H1 (cell line): ENCODE measurements at regions not wholly inside any gene's neighbourhood (a gene's known extent, or its start where the extent isn't known, plus 50 kb on each side); places are given as distances from the start of the nearest gene placed in this dataset.

ENCODE experiments used
- CTCF ChIA-PET: fragments of 300-600 bp; sonication (Branson Sonifier 250); formaldehyde crosslinking; loops from one replicate; lab custom pipeline; 2021; ENCODE audit not compliant: partially characterized antibody; lab: Charles Lee
- POLR2A ChIA-PET: fragments of 300-600 bp; sonication (Branson Sonifier 250); formaldehyde crosslinking; loops from one replicate; lab custom pipeline; 2021; ENCODE audit warnings: inconsistent platforms; ENCODE audit not compliant: partially characterized antibody; lab: Charles Lee
- DNase-seq, 2 experiments: peaks; one replicate each; pipeline versions ENCODE4 v3.0.0 to v3.0.0-alpha.2; 2010 to 2022; ENCODE audit warnings: low spot score in 2 of 2, low read depth in 1 of 2, mixed read lengths in 1 of 2
- FAIRE-seq: peaks from 2 replicates; lab custom pipeline; 2011; peaks lifted over from hg19 to GRCh38; lab: Jason Lieb, UNC
- H2AFZ ChIP-seq: 2 replicates; pipeline ENCODE4 v1.8.1; 2012; ENCODE audit warnings: low read length, inconsistent platforms
- H2AK5ac ChIP-seq: 2 replicates; pipeline ENCODE4 v1.6.1; 2013; ENCODE audit warnings: low read depth, low read length
- H2BK120ac ChIP-seq: replicated peaks from 2 replicates; pipeline ENCODE3; 2013; ENCODE audit warnings: low read depth, low read length, inconsistent platforms
- H2BK12ac ChIP-seq: 2 replicates; pipeline ENCODE4 v1.6.1; 2013; ENCODE audit warnings: low read depth, low read length
- H2BK15ac ChIP-seq: 2 replicates; pipeline ENCODE4 v1.6.1; 2013; ENCODE audit warnings: low read length
- H2BK20ac ChIP-seq: 2 replicates; pipeline ENCODE4 v1.6.1; 2013; ENCODE audit warnings: low read length
- H2BK5ac ChIP-seq: 2 replicates; pipeline ENCODE4 v1.6.1; 2013; ENCODE audit warnings: low read depth, low read length
- H3K14ac ChIP-seq: 2 replicates; pipeline ENCODE4 v1.6.1; 2013; ENCODE audit warnings: inconsistent platforms; ENCODE audit not compliant: insufficient read length
- H3K18ac ChIP-seq: 2 replicates; pipeline ENCODE4 v1.6.1; 2013; ENCODE audit warnings: low read length; ENCODE audit errors: extremely low read depth
- H3K23ac ChIP-seq: 2 replicates; pipeline ENCODE4 v1.6.1; 2013; ENCODE audit warnings: inconsistent platforms; ENCODE audit not compliant: insufficient read length
- H3K23me2 ChIP-seq: 2 replicates; pipeline ENCODE4 v1.6.1; 2013; ENCODE audit warnings: low read depth, low read length
- H3K27ac ChIP-seq: 2 replicates; pipeline ENCODE4 v1.6.1; 2011; ENCODE audit warnings: low read depth, low read length, inconsistent platforms
- H3K27me3 ChIP-seq, 4 experiments: replicated peaks in 1 of 4; 1 replicate in 1 of 4; 2 replicates in 3 of 4; pipeline versions ENCODE4 v1.6.1 to v1.8.1; 2011 to 2013; ENCODE audit warnings: low read length in 3 of 4, mild to moderate bottlenecking in 3 of 4, inconsistent platforms in 2 of 4, mixed read lengths in 2 of 4, moderate library complexity in 1 of 4; ENCODE audit not compliant: control insufficient read depth in 3 of 4, insufficient read depth in 3 of 4; ENCODE audit errors: extremely low read depth in 1 of 4
- H3K36me3 ChIP-seq, 4 experiments: 2 replicates each; pipeline versions ENCODE4 v1.6.1 to v1.8.1; 2011 to 2013; ENCODE audit warnings: mild to moderate bottlenecking in 4 of 4, low read length in 3 of 4, moderate library complexity in 2 of 4, control low read depth in 1 of 4, inconsistent platforms in 1 of 4; ENCODE audit not compliant: insufficient read depth in 4 of 4, control insufficient read depth in 2 of 4
- H3K4ac ChIP-seq: replicated peaks from 2 replicates; pipeline ENCODE3; 2013; ENCODE audit warnings: low read length, low read depth, mixed read lengths, inconsistent platforms; ENCODE audit not compliant: insufficient read length
- H3K4me1 ChIP-seq, 4 experiments: replicated peaks in 1 of 4; 1 replicate in 1 of 4; 2 replicates in 3 of 4; pipeline versions ENCODE4 v1.6.1 to v1.8.1; 2011 to 2013; ENCODE audit warnings: low read length in 3 of 4, inconsistent platforms in 2 of 4, mixed read lengths in 1 of 4; ENCODE audit not compliant: insufficient read depth in 4 of 4, control insufficient read depth in 3 of 4
- H3K4me2 ChIP-seq, 2 experiments: 2 replicates each; pipeline versions ENCODE4 v1.6.1 to v1.8.1; 2011 to 2013; ENCODE audit warnings: low read depth in 2 of 2, low read length in 2 of 2, control low read depth in 1 of 2, inconsistent platforms in 1 of 2, mild to moderate bottlenecking in 1 of 2; ENCODE audit not compliant: insufficient read depth in 1 of 2
- H3K4me3 ChIP-seq, 4 experiments: fragments of 200-600, 300-600 bp in 1 of 4; sonication (generic), shearing (Covaris generic), sonication (Bioruptor Twin) in 1 of 4; 2 replicates each; pipeline versions ENCODE4 v1.5.1 to v1.8.1; 2011 to 2016; ENCODE audit warnings: low read length in 4 of 4, low read depth in 3 of 4, control low read depth in 2 of 4, inconsistent platforms in 2 of 4, mild to moderate bottlenecking in 2 of 4, mixed read lengths in 1 of 4, moderate library complexity in 1 of 4; ENCODE audit not compliant: insufficient read depth in 2 of 4; ENCODE audit errors: extremely low read depth in 1 of 4
- H3K56ac ChIP-seq: replicated peaks from 2 replicates; pipeline ENCODE3; 2013; ENCODE audit warnings: low read depth, mild to moderate bottlenecking, mixed read lengths, low read length, inconsistent platforms; ENCODE audit not compliant: insufficient read length
- H3K79me1 ChIP-seq: 2 replicates; pipeline ENCODE4 v1.6.1; 2013; ENCODE audit warnings: low read depth, low read length, control low read depth
- H3K79me2 ChIP-seq, 2 experiments: 2 replicates each; pipeline versions ENCODE4 v1.6.1 to v1.8.1; 2012 to 2013; ENCODE audit warnings: low read length in 2 of 2, mild to moderate bottlenecking in 2 of 2, inconsistent platforms in 1 of 2; ENCODE audit not compliant: insufficient read depth in 2 of 2, control insufficient read depth in 1 of 2
- H3K9ac ChIP-seq, 4 experiments: replicated peaks in 1 of 4; 1 replicate in 1 of 4; 2 replicates in 3 of 4; pipeline versions ENCODE4 v1.6.1 to v1.8.1; 2011 to 2013; ENCODE audit warnings: low read depth in 3 of 4, low read length in 3 of 4, control low read depth in 2 of 4, mild to moderate bottlenecking in 2 of 4, moderate library complexity in 2 of 4, inconsistent platforms in 1 of 4; ENCODE audit errors: extremely low read depth in 1 of 4
- H3K9me3 ChIP-seq, 2 experiments: 2 replicates each; pipeline versions ENCODE4 v1.6.1 to v1.8.1; 2012 to 2013; ENCODE audit warnings: mild to moderate bottlenecking in 2 of 2, moderate library complexity in 2 of 2, control low read depth in 1 of 2, inconsistent platforms in 1 of 2, low read depth in 1 of 2, low read length in 1 of 2, mixed read lengths in 1 of 2; ENCODE audit not compliant: insufficient read depth in 2 of 2
- H4K20me1 ChIP-seq, 2 experiments: replicated peaks in 1 of 2; 2 replicates each; pipeline versions ENCODE3 to v1.8.1; 2011 to 2013; ENCODE audit warnings: inconsistent platforms in 2 of 2, low read length in 2 of 2, mild to moderate bottlenecking in 1 of 2; ENCODE audit not compliant: insufficient read depth in 2 of 2, control insufficient read depth in 1 of 2
- H4K5ac ChIP-seq: 2 replicates; pipeline ENCODE4 v1.6.1; 2013; ENCODE audit warnings: low read length, low read depth, mixed read lengths, inconsistent platforms; ENCODE audit not compliant: insufficient read length
- H4K8ac ChIP-seq: 2 replicates; pipeline ENCODE4 v1.8.0; 2013; ENCODE audit warnings: mild to moderate bottlenecking, moderate library complexity, low read length, inconsistent platforms; ENCODE audit not compliant: insufficient read depth; ENCODE audit errors: extremely low read depth
- H4K91ac ChIP-seq: replicated peaks from 2 replicates; pipeline ENCODE3; 2013; ENCODE audit warnings: low read length, mixed read lengths, inconsistent platforms; ENCODE audit not compliant: insufficient read length
- BRCA1 ChIP-seq: IDR thresholded peaks from 2 replicates; pipeline ENCODE4 v1.6.1; 2012; ENCODE audit warnings: low read depth, low read length, improper control_type of control experiment
- HDAC2 ChIP-seq, 2 experiments: fragments of 300-600 bp in 1 of 2; sonication (generic) in 1 of 2; IDR thresholded peaks; 2 replicates each; pipeline ENCODE4 v1.6.1; 2011 to 2012; ENCODE audit warnings: low read depth in 2 of 2, low read length in 2 of 2, mild to moderate bottlenecking in 2 of 2, moderate library complexity in 2 of 2, borderline replicate concordance in 1 of 2, inconsistent platforms in 1 of 2
- KDM4A ChIP-seq: IDR thresholded peaks from one replicate; pipeline ENCODE4 v1.7.1; 2012; ENCODE audit warnings: low read depth, mild to moderate bottlenecking, moderate library complexity, low read length, inconsistent platforms; ENCODE audit not compliant: severe bottlenecking
- POLR2A ChIP-seq, 2 experiments: IDR thresholded peaks; 1 replicate in 1 of 2; 2 replicates in 1 of 2; pipeline ENCODE4 v1.6.1; 2011; ENCODE audit warnings: low read depth in 2 of 2, low read length in 2 of 2, mild to moderate bottlenecking in 2 of 2; ENCODE audit errors: control extremely low read depth in 1 of 2
- RFX5 ChIP-seq: IDR thresholded peaks from 2 replicates; pipeline ENCODE4 v1.6.1; 2011; ENCODE audit warnings: low read depth, low read length, improper control_type of control experiment, borderline replicate concordance
- RXRA ChIP-seq: IDR thresholded peaks from 2 replicates; pipeline ENCODE4 v1.6.1; 2011; ENCODE audit warnings: low read depth, mild to moderate bottlenecking, low read length, moderate library complexity; ENCODE audit not compliant: insufficient read depth
- SP2 ChIP-seq: IDR thresholded peaks from 2 replicates; pipeline ENCODE4 v1.6.1; 2012; ENCODE audit warnings: mild to moderate bottlenecking, low read length, inconsistent platforms
- SP4 ChIP-seq: IDR thresholded peaks from 2 replicates; pipeline ENCODE4 v1.6.1; 2012; ENCODE audit warnings: low read length, inconsistent platforms
- TBP ChIP-seq: IDR thresholded peaks from 2 replicates; pipeline ENCODE4 v1.6.1; 2011; ENCODE audit warnings: low read depth, low read length, improper control_type of control experiment
- TEAD4 ChIP-seq: IDR thresholded peaks from 2 replicates; pipeline ENCODE4 v1.6.1; 2012; ENCODE audit warnings: low read depth, low read length, inconsistent platforms, mixed read lengths
- WGBS, 2 experiments: shearing (Covaris generic) in 1 of 2; methylation state at CpG; one replicate each; pipeline versions ENCODE4 v1.1.6 to v1.1.7; 2013 to 2015; ENCODE audit warnings: low lambda C conversion rate in 2 of 2, mixed read lengths in 2 of 2, inconsistent platforms in 1 of 2, low coverage in 1 of 2, missing lambda C conversion rate in 1 of 2; ENCODE audit not compliant: insufficient replicate concordance in 2 of 2, insufficient coverage in 1 of 2, insufficient read length in 1 of 2; ENCODE audit errors: extremely low coverage in 1 of 2, missing lambda C conversion rate in 1 of 2; 5-methylcytosine and 5-hydroxymethylcytosine counted together
- TF ChIP-seq, protein P1 (sequence below): IDR thresholded peaks from 2 replicates; pipeline ENCODE4 v1.6.1; 2012; ENCODE audit warnings: low read length, inconsistent platforms
- TF ChIP-seq, protein P2 (sequence below): IDR thresholded peaks from 2 replicates; pipeline ENCODE4 v1.6.1; 2011; ENCODE audit warnings: low read length, improper control_type of control experiment

DNA sequence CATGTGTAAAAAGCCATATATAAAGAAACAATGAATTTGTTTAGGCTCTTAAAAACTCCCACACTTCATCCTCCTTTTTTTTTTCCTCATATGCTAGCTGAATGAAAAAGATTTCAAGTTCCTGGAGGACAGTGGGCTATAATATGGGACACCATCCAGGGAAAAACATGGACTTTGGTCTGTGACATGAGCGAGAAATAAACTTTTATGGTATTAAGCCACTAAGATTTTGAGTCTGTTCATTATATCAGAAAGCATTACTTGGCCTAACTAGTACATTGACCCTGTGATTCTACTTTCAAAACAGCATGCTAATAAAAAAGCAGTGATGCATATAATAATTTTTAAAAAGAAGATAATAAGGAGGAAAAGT lies 392.3 kb upstream of the CAMK1G start:
- Histone ChIP-seq H3K56ac (no peak overlapping the region), H3K9ac (no peak overlapping the region), H2AFZ (no peak overlapping the region), H3K4me1 (peaks cover 0 to 12% (median 6%) of the 10 kb centered on the region in 4 experiments; a peak in 4 of 7 replicates), H3K79me1 (no peaks in the 10 kb centered on the region), H3K14ac (no peak overlapping the region), H3K23me2 (no peaks in the 10 kb centered on the region), H2BK15ac (no peak overlapping the region), H3K4me2 (no peak overlapping the region), H3K9me3 (peaks cover 15 to 16% of the 10 kb centered on the region in 2 experiments), H3K27ac (no peak overlapping the region), H3K27me3 (no peaks in the 10 kb centered on the region), H2BK120ac (no peak overlapping the region), H3K4me3 (no peak overlapping the region), H2BK12ac (no peak overlapping the region), H3K4ac (no peak overlapping the region), H2AK5ac (no peak overlapping the region), H4K20me1 (no peaks in the 10 kb centered on the region), H4K91ac (no peak overlapping the region), H3K79me2 (no peaks in the 10 kb centered on the region), H3K23ac (no peak overlapping the region), H4K5ac (no peak overlapping the region), H2BK5ac (peak overlapping the region; percentile 62; the same call in 1 of the 2 replicates), H3K18ac (no peak overlapping the region), H4K8ac (no peak overlapping the region), H2BK20ac (no peak overlapping the region), H3K36me3 (peaks cover 0 to 3% (median 1%) of the 10 kb centered on the region in 4 experiments; a peak in 2 of 8 replicates)
- POLR2A ChIA-PET = interaction anchor here (0.6 kb wide), 1 partner anchor 9 kb away, joined by 4 read pairs; no protein-coding TSS in a partner anchor
- DNase-seq (no peak), FAIRE-seq (no peak)
- TF ChIP-seq SP4 (no peak), BRCA1 (no peak), TEAD4 (no peak), TBP (no peak), SP2 (no peak), POLR2A (IDR thresholded peaks at IDR 0.05; ENCODE audit: control extremely low read depth in 1 of 2, low read depth in 2 of 2, low read length in 2 of 2) (no peak), RXRA (no peak), KDM4A (no peak), HDAC2 (IDR thresholded peaks at IDR 0.05; ENCODE audit: borderline replicate concordance in 1 of 2, low read depth in 2 of 2, low read length in 2 of 2) (no peak), RFX5 (no peak)
- TF ChIP-seq, protein P1, sequence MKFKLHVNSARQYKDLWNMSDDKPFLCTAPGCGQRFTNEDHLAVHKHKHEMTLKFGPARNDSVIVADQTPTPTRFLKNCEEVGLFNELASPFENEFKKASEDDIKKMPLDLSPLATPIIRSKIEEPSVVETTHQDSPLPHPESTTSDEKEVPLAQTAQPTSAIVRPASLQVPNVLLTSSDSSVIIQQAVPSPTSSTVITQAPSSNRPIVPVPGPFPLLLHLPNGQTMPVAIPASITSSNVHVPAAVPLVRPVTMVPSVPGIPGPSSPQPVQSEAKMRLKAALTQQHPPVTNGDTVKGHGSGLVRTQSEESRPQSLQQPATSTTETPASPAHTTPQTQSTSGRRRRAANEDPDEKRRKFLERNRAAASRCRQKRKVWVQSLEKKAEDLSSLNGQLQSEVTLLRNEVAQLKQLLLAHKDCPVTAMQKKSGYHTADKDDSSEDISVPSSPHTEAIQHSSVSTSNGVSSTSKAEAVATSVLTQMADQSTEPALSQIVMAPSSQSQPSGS = no peak
- TF ChIP-seq, protein P2, sequence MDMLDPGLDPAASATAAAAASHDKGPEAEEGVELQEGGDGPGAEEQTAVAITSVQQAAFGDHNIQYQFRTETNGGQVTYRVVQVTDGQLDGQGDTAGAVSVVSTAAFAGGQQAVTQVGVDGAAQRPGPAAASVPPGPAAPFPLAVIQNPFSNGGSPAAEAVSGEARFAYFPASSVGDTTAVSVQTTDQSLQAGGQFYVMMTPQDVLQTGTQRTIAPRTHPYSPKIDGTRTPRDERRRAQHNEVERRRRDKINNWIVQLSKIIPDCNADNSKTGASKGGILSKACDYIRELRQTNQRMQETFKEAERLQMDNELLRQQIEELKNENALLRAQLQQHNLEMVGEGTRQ = no peak
- WGBS, 2 experiments = 96% methylated on average over 1 of the region's 1 CpG; no CpG with 5 or more reads in 1 of the 2 experiments
- CTCF ChIA-PET = interaction anchor here (0.6 to 4.8 kb wide), 16 partner anchors 9 to 895 kb away, joined by 3 to 36 read pairs (median 4); no protein-coding TSS in a partner anchor
